PC-9 (cell line): ENCODE measurements at regions not wholly inside any gene's neighbourhood (a gene's known extent, or its start where the extent isn't known, plus 50 kb on each side); places are given as distances from the start of the nearest gene placed in this dataset.

Experiments
- EZH2 ChIP-seq: fragments of 200-600 bp; sonication (generic); IDR thresholded peaks from 2 replicates; pipeline ENCODE4 v1.8.0; 2017; ENCODE audit warnings: antibody characterized with exemption, low read depth
- TF ChIP-seq, protein P1 (sequence below): fragments of 200-600 bp; sonication (generic); conservative IDR thresholded peaks from 2 replicates; pipeline ENCODE4 v1.6.1; 2017; ENCODE audit warnings: mixed run types, antibody characterized with exemption, mild to moderate bottlenecking, moderate library complexity

- TF ChIP-seq, protein P1, sequence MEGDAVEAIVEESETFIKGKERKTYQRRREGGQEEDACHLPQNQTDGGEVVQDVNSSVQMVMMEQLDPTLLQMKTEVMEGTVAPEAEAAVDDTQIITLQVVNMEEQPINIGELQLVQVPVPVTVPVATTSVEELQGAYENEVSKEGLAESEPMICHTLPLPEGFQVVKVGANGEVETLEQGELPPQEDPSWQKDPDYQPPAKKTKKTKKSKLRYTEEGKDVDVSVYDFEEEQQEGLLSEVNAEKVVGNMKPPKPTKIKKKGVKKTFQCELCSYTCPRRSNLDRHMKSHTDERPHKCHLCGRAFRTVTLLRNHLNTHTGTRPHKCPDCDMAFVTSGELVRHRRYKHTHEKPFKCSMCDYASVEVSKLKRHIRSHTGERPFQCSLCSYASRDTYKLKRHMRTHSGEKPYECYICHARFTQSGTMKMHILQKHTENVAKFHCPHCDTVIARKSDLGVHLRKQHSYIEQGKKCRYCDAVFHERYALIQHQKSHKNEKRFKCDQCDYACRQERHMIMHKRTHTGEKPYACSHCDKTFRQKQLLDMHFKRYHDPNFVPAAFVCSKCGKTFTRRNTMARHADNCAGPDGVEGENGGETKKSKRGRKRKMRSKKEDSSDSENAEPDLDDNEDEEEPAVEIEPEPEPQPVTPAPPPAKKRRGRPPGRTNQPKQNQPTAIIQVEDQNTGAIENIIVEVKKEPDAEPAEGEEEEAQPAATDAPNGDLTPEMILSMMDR = no peak
- no peak for TF ChIP-seq EZH2
Measured at GRCh38 chr14:101282418-101282817, 278.9 kb upstream of the DIO3 start.
